ENCODE measurements at regions not wholly inside any gene's neighbourhood (a gene's known extent, or its start where the extent isn't known, plus 50 kb on each side); places are given as distances from the start of the nearest gene placed in this dataset.
"Not testable (repeated sequence)": the region's sequence is repeated elsewhere in the genome, so short reads cannot be mapped to it uniquely, and the experiment has no call there.

DNA sequence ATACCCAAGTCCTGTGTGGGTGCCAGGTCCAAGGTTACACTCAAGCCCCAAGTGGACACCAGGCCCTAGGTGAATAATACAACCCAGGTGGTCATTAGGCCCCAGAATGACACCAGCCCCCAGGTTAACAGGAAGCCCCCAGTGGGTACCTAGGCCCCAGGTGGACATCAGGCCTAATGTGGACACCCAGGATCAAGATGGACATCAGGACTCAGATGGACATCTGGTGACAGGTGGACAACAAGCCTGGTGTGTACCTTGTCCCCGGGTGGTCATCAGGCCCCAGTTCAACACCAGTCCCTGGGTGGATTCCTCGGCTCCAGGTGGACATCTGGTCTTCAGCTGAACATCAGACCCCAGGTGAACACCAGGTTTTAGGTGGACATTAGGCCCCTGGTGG, 1485.4 kb upstream of the TPTE start:
- H3K27ac ChIP-seq; H3K9me3 ChIP-seq; DNase-seq; intact Hi-C loops (cut with DNase I); H3K4me3 ChIP-seq (replicated peaks in 1 of 3); H3K4me1 ChIP-seq; H3K27me3 ChIP-seq; H3K36me3 ChIP-seq: not testable (repeated sequence)
- WGBS, 2 donors, result 100% methylated on average over 1 of the region's 2 CpGs; no CpG with 5 or more reads in 1 of the 2 donors

DNA sequence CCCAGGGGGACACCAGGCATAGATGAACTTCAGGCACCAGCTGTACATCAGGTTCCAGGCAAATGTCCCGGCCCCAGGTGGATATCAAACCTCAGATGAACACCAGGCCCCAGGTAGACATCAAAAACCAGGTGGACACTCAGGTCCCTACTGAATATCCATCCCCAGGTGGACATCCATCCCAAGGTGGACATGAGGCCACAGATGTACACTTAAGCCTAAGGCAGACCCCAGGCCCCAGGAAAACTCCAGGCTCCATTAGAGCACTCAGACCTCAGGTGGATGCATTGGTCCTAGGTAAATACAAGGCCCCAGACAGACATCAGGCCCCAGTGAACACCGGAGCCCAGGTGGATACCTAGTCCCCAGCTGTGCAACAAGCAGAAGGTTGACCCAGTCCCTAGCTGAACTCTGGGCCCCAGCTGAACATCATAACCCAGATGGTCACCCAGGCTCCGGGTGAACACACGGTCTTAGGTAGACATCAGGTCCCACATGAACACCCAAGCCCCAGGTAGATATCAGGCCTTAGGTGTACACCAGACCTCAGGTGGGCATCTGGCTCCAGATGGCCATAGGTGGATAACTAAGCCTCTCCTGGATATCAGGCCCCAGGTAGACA, 1484.3 kb upstream of the TPTE start:
- H3K27ac ChIP-seq; H3K36me3 ChIP-seq; H3K27me3 ChIP-seq; H3K4me3 ChIP-seq (replicated peaks in 1 of 3); H3K9me3 ChIP-seq; H3K4me1 ChIP-seq; DNase-seq; intact Hi-C loops (cut with DNase I): not testable (repeated sequence)
- WGBS, 2 donors, result 73% methylated on average over 3 of the region's 4 CpGs; no CpG with 5 or more reads in 1 of the 2 donors

DNA sequence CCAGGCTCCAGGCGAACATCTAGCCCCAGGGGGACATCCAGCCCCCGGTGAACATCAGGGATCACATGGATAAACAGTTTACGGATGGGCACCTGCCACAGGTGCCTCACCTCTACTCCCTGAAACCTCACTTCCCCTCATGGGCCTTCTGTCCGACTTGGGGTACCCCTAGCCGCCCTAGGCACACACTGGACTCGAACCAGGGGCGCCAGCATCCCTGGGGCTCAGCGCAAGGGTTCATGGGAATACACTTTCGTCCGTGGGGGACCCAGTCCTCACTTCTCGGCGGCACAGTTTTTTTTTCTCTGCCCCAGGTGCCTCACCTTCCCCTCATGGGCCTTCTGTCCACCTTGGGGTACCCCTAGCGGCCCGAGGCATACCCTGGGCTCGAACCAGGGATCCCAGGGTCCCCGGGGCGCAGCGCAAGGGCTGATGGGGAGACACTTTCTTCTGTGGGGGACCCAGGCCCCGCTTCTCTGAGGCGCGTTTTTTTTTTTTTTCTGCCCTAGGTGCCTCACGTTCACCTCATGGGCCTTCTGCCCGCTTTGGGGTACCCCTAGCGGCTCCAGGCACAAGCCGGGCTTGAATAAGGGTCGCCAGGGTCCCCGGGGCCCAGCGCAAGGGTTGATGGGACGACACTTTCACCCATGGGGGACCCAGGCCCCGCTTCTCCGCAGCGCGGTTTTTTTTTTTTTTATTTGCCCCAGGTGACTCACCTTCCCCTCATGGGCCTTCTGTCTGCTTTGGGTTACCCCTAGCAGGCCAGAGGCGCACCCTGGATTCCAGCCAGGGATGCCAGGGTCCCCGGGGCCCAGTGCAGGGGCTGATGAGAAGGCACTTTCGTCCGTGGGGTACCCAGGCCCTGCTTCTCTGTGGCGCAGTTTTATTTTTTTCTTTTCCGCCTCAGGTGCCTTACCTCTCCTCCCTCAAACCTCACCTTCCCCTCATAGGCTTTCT, 1483.5 kb upstream of the TPTE start:
- H3K27ac ChIP-seq; H3K36me3 ChIP-seq; intact Hi-C loops (cut with DNase I); H3K4me1 ChIP-seq; H3K9me3 ChIP-seq; H3K4me3 ChIP-seq (replicated peaks in 1 of 3); H3K27me3 ChIP-seq; DNase-seq: not testable (repeated sequence)
- WGBS, 2 donors, result 63 to 64% methylated on average over 27 to 39 of the region's 39 CpGs

DNA sequence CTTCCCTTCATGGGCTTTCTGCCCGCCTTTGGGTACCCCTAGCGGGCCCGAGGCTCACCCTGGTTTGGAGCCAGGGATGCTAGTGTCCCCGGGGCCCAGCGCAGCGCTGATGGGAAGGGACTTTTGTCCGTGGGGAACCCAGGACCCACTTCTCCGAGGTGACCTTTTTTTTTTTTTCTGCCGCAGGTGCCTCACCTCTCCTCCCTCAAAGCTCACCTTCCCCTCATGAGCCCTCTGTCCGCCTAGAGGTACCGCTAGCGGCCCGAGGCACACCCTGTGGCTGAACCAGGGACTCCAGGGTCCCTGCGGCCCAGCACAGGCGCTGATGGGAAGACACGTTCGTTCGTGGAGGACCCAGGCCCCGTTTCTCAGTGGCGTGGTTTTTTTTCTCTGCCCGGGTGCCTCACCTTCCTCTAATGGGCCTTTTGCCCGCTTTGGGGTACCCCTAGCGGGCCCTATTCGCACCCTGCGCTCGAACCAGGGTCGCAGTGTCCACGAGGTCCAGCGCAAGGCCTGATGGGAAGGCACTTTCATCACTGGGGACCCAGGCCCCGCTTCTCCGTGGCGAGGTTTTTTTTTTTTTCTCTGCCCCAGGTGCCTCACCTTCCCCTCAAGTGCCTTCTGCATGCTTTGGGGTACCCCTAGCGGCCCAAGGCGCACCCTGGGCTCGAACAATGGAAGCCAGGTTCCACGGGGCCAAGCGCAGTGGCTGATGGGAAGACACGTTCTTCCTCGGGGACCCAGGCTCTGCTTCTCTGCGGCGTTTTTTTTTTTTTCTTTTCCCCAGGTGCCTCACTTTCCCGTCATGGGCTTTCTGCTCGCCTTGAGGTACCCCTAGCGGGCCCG, 1481.6 kb upstream of the TPTE start:
- H3K27me3 ChIP-seq; H3K27ac ChIP-seq; intact Hi-C loops (cut with DNase I); DNase-seq; H3K4me3 ChIP-seq (replicated peaks in 1 of 3); H3K36me3 ChIP-seq; H3K9me3 ChIP-seq; H3K4me1 ChIP-seq: not testable (repeated sequence)
- 72 to 73% methylated on average over 41 to 45 of the region's 45 CpGs for WGBS, 2 donors

DNA sequence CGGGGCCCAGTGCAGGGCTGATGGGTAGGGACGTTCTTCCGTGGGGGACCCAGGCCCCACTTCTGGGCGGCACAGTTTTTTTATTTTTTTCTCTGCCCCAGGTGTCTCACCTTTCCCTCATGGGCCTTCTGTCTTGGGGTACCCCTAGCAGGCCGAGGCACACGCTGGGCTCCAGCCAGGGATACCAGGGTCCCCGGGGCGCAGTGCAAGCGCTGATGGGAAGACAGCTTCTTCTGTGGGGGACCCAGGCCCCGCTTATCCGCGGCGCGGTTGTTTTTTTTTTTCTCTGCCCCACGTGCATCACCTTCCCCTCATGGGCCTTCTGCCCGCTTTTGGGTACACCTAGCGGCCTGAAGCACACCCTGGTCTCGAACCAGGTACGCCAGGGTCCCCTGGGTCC, 1481.0 kb upstream of the TPTE start:
- DNase-seq; H3K27ac ChIP-seq; H3K27me3 ChIP-seq; H3K36me3 ChIP-seq; intact Hi-C loops (cut with DNase I); H3K4me1 ChIP-seq; H3K4me3 ChIP-seq (replicated peaks in 1 of 3); H3K9me3 ChIP-seq: not testable (repeated sequence)
- WGBS, 2 donors, result 68 to 69% methylated on average over 16 to 19 of the region's 19 CpGs

DNA sequence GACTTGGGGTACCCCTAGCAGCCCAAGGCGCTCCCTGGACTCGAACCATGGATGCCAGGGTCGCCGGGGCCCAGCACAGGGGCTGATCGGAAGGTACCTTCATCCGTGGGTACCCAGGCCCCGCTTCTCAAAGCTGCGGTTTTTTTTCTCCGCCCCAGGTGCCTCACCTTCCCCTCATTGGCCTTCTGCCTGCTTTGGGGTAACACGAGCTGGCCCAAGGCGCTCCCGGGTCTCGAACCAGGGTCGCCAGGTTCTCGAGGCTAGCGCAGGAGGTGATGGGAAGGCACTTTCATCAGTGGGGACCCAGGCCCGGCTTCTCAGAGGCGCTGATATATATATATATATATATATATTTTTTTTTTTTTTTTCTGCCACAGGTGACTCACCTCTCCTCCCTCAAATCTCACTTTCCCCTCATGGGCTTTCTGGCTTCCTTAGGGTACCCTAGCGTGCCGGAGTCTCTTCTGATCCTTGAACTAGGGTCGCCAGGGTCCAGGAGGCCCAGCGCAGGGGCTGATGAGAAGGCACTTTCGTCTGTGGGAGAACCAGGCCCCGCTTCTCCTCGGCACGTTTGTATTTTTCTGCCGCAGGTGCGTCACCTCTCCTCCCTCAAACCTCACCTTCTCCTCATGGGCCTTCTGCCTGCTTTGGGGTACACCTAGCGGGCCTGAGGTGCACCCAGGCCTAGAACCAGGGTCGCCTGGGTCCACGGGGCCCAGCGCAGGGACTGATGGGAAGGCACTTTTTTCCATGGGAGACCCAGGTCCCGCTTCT, 1480.0 kb upstream of the TPTE start:
- 70 to 78% methylated on average over 9 to 33 of the region's 33 CpGs for WGBS, 2 donors
- H3K4me1 ChIP-seq; H3K36me3 ChIP-seq; H3K27ac ChIP-seq; H3K27me3 ChIP-seq; H3K9me3 ChIP-seq; H3K4me3 ChIP-seq (replicated peaks in 1 of 3); intact Hi-C loops (cut with DNase I); DNase-seq: not testable (repeated sequence)

DNA sequence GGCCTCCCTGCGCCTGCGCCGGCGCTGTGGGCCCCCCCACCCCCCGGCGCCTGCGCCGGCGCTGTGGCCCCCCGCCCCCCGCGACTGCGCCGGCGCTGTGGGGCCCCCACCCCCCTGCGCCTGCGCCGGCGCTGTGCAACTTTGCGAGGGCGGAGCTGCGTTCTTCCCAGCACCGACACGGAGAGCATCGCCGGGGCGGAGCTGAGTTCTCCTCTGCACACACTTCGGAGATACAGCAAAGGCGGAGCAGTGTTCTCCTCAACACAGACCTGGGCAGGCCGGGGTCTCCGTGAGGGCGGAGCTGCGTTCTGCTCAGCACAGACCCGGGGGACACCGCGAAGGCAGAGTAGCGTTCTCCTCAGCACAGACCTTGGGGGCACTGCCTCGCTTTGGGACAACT, 1478.3 kb upstream of the TPTE start:
- H3K4me3 ChIP-seq (replicated peaks in 1 of 3); intact Hi-C loops (cut with DNase I); DNase-seq; H3K36me3 ChIP-seq; H3K4me1 ChIP-seq; H3K27me3 ChIP-seq; H3K9me3 ChIP-seq; H3K27ac ChIP-seq: not testable (repeated sequence)
- 53 to 63% methylated on average over 6 to 14 of the region's 38 CpGs for WGBS, 2 donors

DNA sequence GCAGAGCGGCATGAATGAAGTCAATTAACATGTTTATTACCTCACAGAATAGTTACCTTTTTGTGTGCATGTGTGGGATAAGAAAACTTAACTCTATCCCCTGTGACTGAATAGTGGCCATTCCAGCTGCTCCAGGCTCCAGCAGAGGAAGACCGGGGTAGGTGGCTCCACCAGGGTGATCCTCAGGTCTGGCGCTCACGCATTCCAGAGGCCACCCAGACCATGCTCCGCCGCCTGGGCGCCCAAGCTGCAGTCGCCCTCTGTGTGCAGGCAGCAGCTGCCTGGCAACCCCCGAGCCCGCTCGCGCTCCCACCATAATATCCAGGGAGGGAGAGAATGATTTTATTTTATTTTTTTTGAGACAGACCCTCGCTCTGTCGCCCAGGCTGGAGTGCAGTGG, 1474.5 kb upstream of the TPTE start:
- WGBS, 2 donors, result 69 to 75% methylated on average over 9 to 12 of the region's 14 CpGs
- H3K9me3 ChIP-seq; intact Hi-C loops (cut with DNase I); H3K27ac ChIP-seq; H3K36me3 ChIP-seq; DNase-seq; H3K27me3 ChIP-seq; H3K4me1 ChIP-seq; H3K4me3 ChIP-seq (replicated peaks in 1 of 3): not testable (repeated sequence)

DNA sequence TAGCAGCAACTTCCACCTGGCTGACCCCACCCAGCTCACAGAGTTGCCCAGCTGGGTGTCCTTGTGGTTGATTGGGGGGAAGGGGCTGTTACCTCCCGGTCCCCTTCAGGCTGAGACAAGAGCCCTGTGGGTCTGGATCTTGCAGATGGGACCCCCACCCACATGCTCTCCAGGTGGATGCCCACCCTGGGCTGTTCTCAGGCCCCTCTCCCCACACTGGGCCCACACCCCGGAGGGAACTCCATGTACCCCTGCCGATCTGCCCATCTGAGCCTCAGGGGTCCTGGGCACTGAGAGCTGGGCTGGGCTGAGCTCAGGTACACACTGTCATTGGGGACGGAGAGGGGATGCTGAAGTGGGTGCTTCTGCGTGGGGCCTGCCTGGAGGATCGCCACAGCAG, 1453.9 kb upstream of the TPTE start:
- H3K27me3 ChIP-seq; H3K4me3 ChIP-seq (replicated peaks in 1 of 3); intact Hi-C loops (cut with DNase I); DNase-seq; H3K36me3 ChIP-seq; H3K9me3 ChIP-seq; H3K27ac ChIP-seq; H3K4me1 ChIP-seq: not testable (repeated sequence)
- WGBS, 2 donors, result no CpG with 5 or more reads among the region's 6 CpGs

DNA sequence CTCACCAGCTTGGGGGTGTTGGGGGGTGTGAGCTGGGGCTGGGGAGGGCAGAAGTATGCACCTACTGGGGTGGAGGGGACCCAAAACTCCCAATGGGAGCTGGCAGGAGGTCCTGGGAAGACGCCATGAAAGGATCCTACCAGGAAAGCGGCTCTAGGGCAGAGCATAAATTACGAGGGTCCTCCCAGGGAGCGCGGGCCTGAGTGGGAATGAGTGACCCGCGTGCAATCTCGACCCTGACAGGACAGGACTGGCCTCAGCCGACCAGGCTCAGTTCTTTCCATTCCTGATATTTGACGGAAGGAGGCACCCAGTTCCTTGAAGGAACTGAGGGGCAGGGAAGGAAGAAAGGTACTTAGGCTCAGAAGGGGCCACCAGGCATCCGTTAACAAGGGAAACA, 1452.8 kb upstream of the TPTE start:
- H3K36me3 ChIP-seq; H3K27ac ChIP-seq; H3K4me3 ChIP-seq (replicated peaks in 1 of 3); H3K4me1 ChIP-seq; H3K9me3 ChIP-seq; DNase-seq; H3K27me3 ChIP-seq; intact Hi-C loops (cut with DNase I): not testable (repeated sequence)
- WGBS, 2 donors, result 79 to 89% methylated on average over 10 of the region's 11 CpGs

Data from thyroid gland (tissue), 4 donors.